ENCODE measurements at regions not wholly inside any gene's neighbourhood (a gene's known extent, or its start where the extent isn't known, plus 50 kb on each side); places are given as distances from the start of the nearest gene placed in this dataset.
A peak's percentile ranks its signal among the peaks of the same experiment; 100 is the strongest.

DNA sequence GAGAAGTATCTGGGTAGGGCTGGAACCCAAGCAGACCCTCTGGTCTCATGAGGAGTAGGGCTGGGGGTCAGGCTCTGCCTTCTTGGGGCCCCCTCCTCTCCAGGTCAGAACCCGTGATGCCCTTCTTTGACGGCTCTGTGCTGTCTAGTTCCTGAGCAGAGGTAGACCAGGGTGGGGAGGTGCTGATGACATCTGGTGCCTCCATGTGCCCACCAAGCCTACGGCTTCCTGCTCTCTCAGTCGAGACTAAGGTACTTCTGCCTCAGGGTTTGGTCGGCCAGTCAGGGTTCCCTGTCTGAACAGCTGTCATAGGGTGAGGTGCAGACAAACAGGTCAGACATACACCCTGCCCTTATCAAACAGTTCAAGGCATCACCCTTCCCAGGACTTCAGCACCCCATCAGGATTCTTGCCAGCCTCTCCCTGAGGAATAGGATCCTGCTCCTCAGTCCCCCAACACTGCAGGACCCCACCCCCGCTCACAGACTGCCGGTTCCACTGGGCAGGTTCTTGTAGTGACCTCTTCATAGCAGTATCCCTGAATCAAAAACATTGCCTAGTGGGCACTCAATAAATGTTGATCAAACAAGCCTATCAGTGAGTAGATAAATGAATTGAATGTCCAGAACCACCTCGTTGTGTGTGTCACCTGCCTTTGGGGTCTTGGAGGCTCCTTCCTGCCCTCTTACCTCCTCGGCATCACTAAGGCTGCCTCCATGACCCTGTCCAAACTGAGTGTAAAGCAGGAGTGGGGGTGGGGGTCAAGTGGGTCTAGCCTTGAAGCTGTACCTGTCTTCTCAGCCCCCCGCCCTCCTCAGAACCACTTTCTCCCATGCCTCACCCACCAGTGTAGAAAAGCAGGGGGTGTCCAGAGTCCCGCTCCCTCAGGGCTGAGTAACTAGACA, 158.2 kb downstream of the BUD13 start:
- WGBS, result 92% methylated on average over 11 of the region's 11 CpGs
- no peaks in the 10 kb centered on the region for H3K27me3 ChIP-seq (ENCODE audit: control insufficient read depth in 2 of 2, insufficient read depth in 1 of 2, low read length in 1 of 2)
- no peaks in the 10 kb centered on the region for H3K36me3 ChIP-seq (ENCODE audit: control insufficient read depth in 2 of 2, insufficient read depth in 2 of 2, low read length in 1 of 2)
- no peak overlapping the region for H3K27ac ChIP-seq (ENCODE audit: low read depth in 1 of 2, low read length in 1 of 2)
- no peak overlapping the region for H3K4me3 ChIP-seq (ENCODE audit: low read length in 2 of 2)
- no peaks in the 10 kb centered on the region for H3K9me3 ChIP-seq (ENCODE audit: control insufficient read depth in 2 of 2, insufficient read depth in 1 of 2, low read length in 1 of 2)
- H3K4me1 ChIP-seq (ENCODE audit: control insufficient read depth in 2 of 2, insufficient read depth in 2 of 2, low read length in 2 of 2), result no peaks in the 10 kb centered on the region
- no peak for DNase-seq (ENCODE audit: low read depth in 6 of 9, low spot score in 9 of 9)

DNA sequence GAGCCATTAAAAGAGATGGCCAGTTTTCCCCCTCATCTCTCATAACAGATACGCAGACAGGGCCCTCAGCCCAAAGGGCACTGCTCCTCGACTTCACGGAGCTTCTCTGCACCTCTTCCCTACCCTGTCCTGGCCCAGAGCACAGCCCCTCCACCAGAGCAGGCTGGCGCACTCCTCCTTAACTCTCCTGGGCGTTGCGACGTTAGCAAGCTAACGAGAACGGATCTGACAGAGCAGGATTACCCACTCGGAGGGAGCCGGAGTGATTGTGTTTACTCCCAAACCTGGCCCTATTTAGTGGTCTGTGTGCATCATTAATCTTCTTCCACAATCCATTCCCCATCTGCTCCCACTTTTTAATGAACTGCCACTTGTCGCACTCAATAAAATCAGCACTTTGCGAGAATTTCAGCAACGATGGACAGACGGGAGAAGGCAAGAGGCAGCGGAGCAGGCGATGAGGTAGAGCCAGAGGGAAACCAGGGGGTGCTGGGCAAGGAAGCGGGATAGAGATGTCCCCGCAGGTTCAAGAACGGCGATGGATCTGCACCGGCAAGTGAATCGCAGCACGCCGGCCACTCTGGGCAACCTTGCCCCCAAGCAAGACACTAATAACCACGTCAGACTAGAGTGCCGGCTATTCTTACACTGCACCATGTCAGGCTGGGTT, 159.4 kb downstream of the BUD13 start:
- Histone ChIP-seq H3K36me3 (ENCODE audit: control insufficient read depth in 2 of 2, insufficient read depth in 2 of 2, low read length in 1 of 2) (no peaks in the 10 kb centered on the region), H3K27me3 (ENCODE audit: control insufficient read depth in 2 of 2, insufficient read depth in 1 of 2, low read length in 1 of 2) (no peaks in the 10 kb centered on the region), H3K27ac (ENCODE audit: low read depth in 1 of 2, low read length in 1 of 2) (no peak overlapping the region), H3K4me3 (ENCODE audit: low read length in 2 of 2) (no peak overlapping the region), H3K4me1 (ENCODE audit: control insufficient read depth in 2 of 2, insufficient read depth in 2 of 2, low read length in 2 of 2) (no peaks in the 10 kb centered on the region), H3K9me3 (ENCODE audit: control insufficient read depth in 2 of 2, insufficient read depth in 1 of 2, low read length in 1 of 2) (no peaks in the 10 kb centered on the region)
- WGBS, result 84% methylated on average over 27 of the region's 27 CpGs
- no peak for DNase-seq (ENCODE audit: low read depth in 6 of 9, low spot score in 9 of 9)

DNA sequence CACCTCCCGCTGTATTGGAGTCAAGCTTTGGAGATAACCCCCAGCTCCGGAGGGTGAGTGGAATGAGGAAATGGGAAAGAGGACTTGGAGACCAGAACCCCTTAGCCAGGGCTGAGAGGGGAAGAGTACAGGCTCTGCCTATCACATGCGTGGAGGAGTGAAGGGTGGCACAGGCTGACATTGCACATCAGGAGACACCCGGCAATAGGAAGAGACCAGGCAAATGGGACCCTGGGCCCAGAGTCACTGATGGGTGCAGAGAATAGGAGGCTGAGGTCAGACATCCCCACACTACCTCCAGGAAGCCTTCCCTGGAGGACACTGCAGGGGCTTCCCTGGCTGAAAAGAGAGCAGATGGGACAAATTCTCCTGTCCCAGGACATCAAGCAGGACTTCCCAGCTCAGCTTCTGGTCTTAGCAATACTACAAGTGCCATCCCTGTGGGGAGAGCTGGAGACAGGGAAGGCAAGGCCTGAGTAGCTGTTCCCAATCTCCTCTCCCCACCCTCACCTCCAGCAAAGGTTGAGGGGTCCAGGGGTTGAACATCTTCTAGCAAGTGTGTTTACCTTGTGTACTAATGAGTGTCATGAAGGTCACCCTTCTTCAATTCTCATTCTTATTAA, 160.7 kb downstream of the BUD13 start:
- no peaks in the 10 kb centered on the region for H3K9me3 ChIP-seq (ENCODE audit: control insufficient read depth in 2 of 2, insufficient read depth in 1 of 2, low read length in 1 of 2)
- no peaks in the 10 kb centered on the region for H3K4me1 ChIP-seq (ENCODE audit: control insufficient read depth in 2 of 2, insufficient read depth in 2 of 2, low read length in 2 of 2)
- H3K27me3 ChIP-seq (ENCODE audit: control insufficient read depth in 2 of 2, insufficient read depth in 1 of 2, low read length in 1 of 2), result no peaks in the 10 kb centered on the region
- no peak overlapping the region for H3K4me3 ChIP-seq (ENCODE audit: low read length in 2 of 2)
- H3K36me3 ChIP-seq (ENCODE audit: control insufficient read depth in 2 of 2, insufficient read depth in 2 of 2, low read length in 1 of 2), result no peaks in the 10 kb centered on the region
- H3K27ac ChIP-seq (ENCODE audit: low read depth in 1 of 2, low read length in 1 of 2), result no peak overlapping the region
- 92% methylated on average over 4 of the region's 4 CpGs for WGBS
- DNase-seq (ENCODE audit: low read depth in 6 of 9, low spot score in 9 of 9), result no peak

DNA sequence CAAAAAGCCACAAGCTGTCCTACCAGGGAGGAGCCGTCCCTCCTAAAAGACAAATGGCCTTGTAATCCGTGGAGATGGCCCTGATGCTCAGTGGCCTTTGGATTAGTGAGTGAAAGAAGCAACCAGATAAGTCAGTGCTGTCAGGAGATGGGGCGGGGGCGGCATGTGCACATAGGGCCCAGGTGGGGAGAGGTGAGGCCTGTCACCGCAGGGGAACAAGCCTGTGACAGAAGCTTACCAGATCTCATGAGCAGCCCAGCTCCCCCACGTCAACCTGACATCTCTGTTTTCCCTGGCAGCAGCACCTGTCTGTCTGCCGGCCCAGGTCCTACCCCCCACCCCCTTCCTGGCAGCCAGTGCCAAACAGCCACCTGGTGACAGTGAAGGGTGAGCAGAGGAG, 162.6 kb downstream of the BUD13 start:
- Histone ChIP-seq H3K27me3 (ENCODE audit: control insufficient read depth in 2 of 2, insufficient read depth in 1 of 2, low read length in 1 of 2) (no peaks in the 10 kb centered on the region), H3K4me3 (ENCODE audit: low read length in 2 of 2) (no peak overlapping the region), H3K36me3 (ENCODE audit: control insufficient read depth in 2 of 2, insufficient read depth in 2 of 2, low read length in 1 of 2) (no peaks in the 10 kb centered on the region), H3K4me1 (ENCODE audit: control insufficient read depth in 2 of 2, insufficient read depth in 2 of 2, low read length in 2 of 2) (no peaks in the 10 kb centered on the region), H3K27ac (ENCODE audit: low read depth in 1 of 2, low read length in 1 of 2) (no peak overlapping the region), H3K9me3 (ENCODE audit: control insufficient read depth in 2 of 2, insufficient read depth in 1 of 2, low read length in 1 of 2) (no peaks in the 10 kb centered on the region)
- DNase-seq (ENCODE audit: low read depth in 6 of 9, low spot score in 9 of 9), result no peak
- 76% methylated on average over 7 of the region's 7 CpGs for WGBS

DNA sequence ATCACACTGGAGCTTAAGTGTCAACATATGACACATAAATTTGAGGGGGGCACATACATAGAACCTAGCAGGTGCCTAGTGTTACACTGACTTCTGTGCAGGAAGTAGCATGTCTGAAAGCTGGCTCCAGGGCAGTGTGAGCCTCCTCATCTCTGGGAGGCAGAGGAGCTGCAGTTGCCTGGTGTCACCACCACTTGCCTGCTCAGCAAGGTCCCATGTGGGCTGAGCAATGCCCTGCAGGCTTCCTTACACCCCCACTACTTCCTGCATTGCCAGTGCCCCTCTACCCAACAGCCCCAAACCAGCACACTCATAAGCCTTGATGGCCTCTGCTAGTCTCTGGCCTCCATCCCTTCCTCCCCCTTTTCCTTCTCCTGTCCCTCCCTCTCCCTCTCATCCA, 165.8 kb downstream of the BUD13 start:
- no peaks in the 10 kb centered on the region for H3K4me1 ChIP-seq (ENCODE audit: control insufficient read depth in 2 of 2, insufficient read depth in 2 of 2, low read length in 2 of 2)
- H3K9me3 ChIP-seq (ENCODE audit: control insufficient read depth in 2 of 2, insufficient read depth in 1 of 2, low read length in 1 of 2), result no peaks in the 10 kb centered on the region
- H3K4me3 ChIP-seq (ENCODE audit: low read length in 2 of 2), result no peak overlapping the region
- no peaks in the 10 kb centered on the region for H3K27me3 ChIP-seq (ENCODE audit: control insufficient read depth in 2 of 2, insufficient read depth in 1 of 2, low read length in 1 of 2)
- H3K36me3 ChIP-seq (ENCODE audit: control insufficient read depth in 2 of 2, insufficient read depth in 2 of 2, low read length in 1 of 2), result no peaks in the 10 kb centered on the region
- no peak overlapping the region for H3K27ac ChIP-seq (ENCODE audit: low read depth in 1 of 2, low read length in 1 of 2)
- DNase-seq (ENCODE audit: low read depth in 6 of 9, low spot score in 9 of 9), result no peak

DNA sequence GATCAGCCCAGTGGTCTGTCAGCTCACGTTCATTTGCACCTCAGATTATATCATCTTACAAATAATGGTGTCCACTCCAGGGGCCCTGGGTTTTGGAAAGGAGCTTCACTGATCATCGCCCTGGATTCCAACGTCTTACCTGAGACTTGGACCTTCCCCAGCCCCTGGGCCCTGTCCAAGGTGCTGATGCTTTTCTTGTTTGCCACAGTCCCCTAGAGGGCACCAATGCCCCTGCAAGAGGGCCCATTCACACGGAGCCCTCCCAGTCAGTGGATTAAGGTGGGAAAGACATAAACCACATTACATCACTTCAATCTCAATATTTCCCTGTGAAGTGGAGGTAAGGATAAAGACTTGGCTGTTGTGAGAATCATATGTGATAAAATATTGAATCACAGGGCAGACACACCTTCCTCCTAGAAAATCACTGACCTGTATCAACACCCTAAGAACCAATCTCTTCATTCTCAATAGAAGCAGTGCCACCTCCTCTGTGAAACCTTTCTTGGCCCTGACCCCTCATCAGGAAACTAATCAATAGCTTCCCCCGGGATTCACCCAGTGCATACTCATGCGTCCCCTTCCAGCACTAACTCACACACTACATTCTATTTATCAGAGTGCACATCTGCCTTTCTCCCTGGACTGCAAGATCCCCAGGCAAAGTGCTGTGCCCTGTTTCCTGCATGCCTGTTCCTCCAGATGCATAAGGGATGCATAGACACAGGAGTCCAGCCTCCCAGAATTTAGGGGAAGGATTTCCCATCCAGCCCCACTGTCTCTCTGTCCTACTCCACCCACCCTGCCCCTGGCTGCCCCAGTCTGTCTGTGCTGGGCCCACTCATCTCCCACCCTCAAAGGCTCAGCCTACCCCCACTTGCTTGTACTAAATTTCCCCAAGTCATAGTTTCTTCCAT, 167.0 kb downstream of the BUD13 start:
- Histone ChIP-seq H3K27me3 (ENCODE audit: control insufficient read depth in 2 of 2, insufficient read depth in 1 of 2, low read length in 1 of 2) (no peaks in the 10 kb centered on the region), H3K27ac (ENCODE audit: low read depth in 1 of 2, low read length in 1 of 2) (no peak overlapping the region), H3K9me3 (ENCODE audit: control insufficient read depth in 2 of 2, insufficient read depth in 1 of 2, low read length in 1 of 2) (no peaks in the 10 kb centered on the region), H3K4me3 (ENCODE audit: low read length in 2 of 2) (no peak overlapping the region), H3K4me1 (ENCODE audit: control insufficient read depth in 2 of 2, insufficient read depth in 2 of 2, low read length in 2 of 2) (no peaks in the 10 kb centered on the region), H3K36me3 (ENCODE audit: control insufficient read depth in 2 of 2, insufficient read depth in 2 of 2, low read length in 1 of 2) (no peaks in the 10 kb centered on the region)
- WGBS, result 35% methylated on average over 6 of the region's 6 CpGs
- DNase-seq (ENCODE audit: low read depth in 6 of 9, low spot score in 9 of 9), result peak in 8 of 9 donors; percentile 9 to 68 (median 32)

DNA sequence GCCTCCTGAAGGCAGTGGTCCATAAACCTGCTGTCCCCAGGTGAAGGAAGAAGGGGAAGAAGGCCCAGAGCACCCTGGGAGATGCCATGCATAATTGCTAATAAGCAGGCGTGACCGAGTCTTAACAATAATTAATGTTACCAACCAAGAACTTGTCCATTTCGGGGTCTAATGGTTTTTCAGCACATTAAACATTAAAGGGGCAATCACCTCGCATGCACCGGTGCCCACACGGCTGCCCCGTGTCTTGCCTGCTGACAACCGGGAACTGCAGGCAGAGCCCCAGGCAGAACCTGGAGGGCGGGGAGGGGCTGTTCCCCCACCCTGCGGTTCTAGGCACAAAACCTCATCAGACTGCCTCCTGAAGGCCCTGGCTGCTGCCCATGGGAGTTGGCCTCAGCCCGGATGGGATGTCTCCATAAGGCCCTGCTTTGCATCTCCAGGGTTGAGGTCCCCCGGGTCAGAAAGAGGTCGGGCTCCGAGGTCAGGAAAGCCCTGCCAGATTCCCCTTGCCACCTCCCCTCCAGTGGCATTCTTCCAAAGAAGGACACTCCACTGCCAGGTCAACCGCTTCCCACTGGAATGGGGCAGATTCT, 169.0 kb downstream of the BUD13 start:
- 90% methylated on average over 15 of the region's 15 CpGs for WGBS
- DNase-seq (ENCODE audit: low read depth in 6 of 9, low spot score in 9 of 9), result no peak
- H3K4me1 ChIP-seq (ENCODE audit: control insufficient read depth in 2 of 2, insufficient read depth in 2 of 2, low read length in 2 of 2), result no peaks in the 10 kb centered on the region
- no peaks in the 10 kb centered on the region for H3K27me3 ChIP-seq (ENCODE audit: control insufficient read depth in 2 of 2, insufficient read depth in 1 of 2, low read length in 1 of 2)
- no peaks in the 10 kb centered on the region for H3K9me3 ChIP-seq (ENCODE audit: control insufficient read depth in 2 of 2, insufficient read depth in 1 of 2, low read length in 1 of 2)
- no peak overlapping the region for H3K4me3 ChIP-seq (ENCODE audit: low read length in 2 of 2)
- H3K36me3 ChIP-seq (ENCODE audit: control insufficient read depth in 2 of 2, insufficient read depth in 2 of 2, low read length in 1 of 2), result no peaks in the 10 kb centered on the region
- no peak overlapping the region for H3K27ac ChIP-seq (ENCODE audit: low read depth in 1 of 2, low read length in 1 of 2)

DNA sequence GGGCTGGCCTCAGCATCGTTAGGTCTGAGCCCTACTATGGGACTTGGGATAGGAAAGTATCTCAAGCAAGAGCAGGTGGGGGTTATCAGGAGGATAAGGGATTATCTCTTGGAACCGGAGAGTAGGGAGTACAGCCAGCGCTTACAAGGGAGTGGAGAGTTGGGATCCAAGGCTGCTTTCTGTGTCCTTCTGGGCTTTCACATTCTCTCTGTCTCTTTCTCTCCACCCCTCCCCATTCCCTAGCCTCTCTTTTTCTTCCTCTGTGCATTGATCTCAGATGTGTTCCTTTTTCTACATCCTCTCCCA, 170.2 kb downstream of the BUD13 start:
- DNase-seq (ENCODE audit: low read depth in 6 of 9, low spot score in 9 of 9), result no peak

More for the DNA sequence above, 170.2 kb downstream of the BUD13 start:
- Histone ChIP-seq H3K27ac (ENCODE audit: low read depth in 1 of 2, low read length in 1 of 2) (no peak overlapping the region), H3K36me3 (ENCODE audit: control insufficient read depth in 2 of 2, insufficient read depth in 2 of 2, low read length in 1 of 2) (no peaks in the 10 kb centered on the region), H3K4me1 (ENCODE audit: control insufficient read depth in 2 of 2, insufficient read depth in 2 of 2, low read length in 2 of 2) (no peaks in the 10 kb centered on the region), H3K9me3 (ENCODE audit: control insufficient read depth in 2 of 2, insufficient read depth in 1 of 2, low read length in 1 of 2) (no peaks in the 10 kb centered on the region), H3K27me3 (ENCODE audit: control insufficient read depth in 2 of 2, insufficient read depth in 1 of 2, low read length in 1 of 2) (no peaks in the 10 kb centered on the region), H3K4me3 (ENCODE audit: low read length in 2 of 2) (no peak overlapping the region)
- WGBS, result 88% methylated on average over 3 of the region's 3 CpGs

Measured in thymus (tissue), 11 donors.